Upper lobe of left lung (tissue), 4 donors: ENCODE measurements at regions not wholly inside any gene's neighbourhood (a gene's known extent, or its start where the extent isn't known, plus 50 kb on each side); places are given as distances from the start of the nearest gene placed in this dataset.

Source experiments
- CTCF ChIP-seq, 6 experiments: fragments of 450-650 bp in 4 of 6; fragments of 200-600 bp in 2 of 6; sonication (generic) in 2 of 6; IDR thresholded peaks; one replicate each; pipeline ENCODE4 v1.5.1; 2016 to 2019; ENCODE audit warnings: antibody characterized with exemption in 6 of 6
- EP300 ChIP-seq, 4 donors: sonication (generic); formaldehyde crosslinking; IDR thresholded peaks; one replicate each; pipeline ENCODE4 v1.5.1; 2017; ENCODE audit warnings: antibody characterized with exemption in 4 of 4, control low read depth in 2 of 4
- POLR2A ChIP-seq, 4 donors: fragments of 450-650 bp; IDR thresholded peaks; one replicate each; pipeline ENCODE4 v1.5.1; 2016 to 2017; ENCODE audit warnings: antibody characterized with exemption in 4 of 4, mild to moderate bottlenecking in 2 of 4
- POLR2AphosphoS5 ChIP-seq, 2 donors: sonication (generic); formaldehyde crosslinking; IDR thresholded peaks; one replicate each; pipeline ENCODE4 v1.5.1; 2017; ENCODE audit warnings: antibody characterized with exemption in 2 of 2

GRCh38 chr7:113812591-113813255 lies 106.1 kb downstream of the PPP1R3A start:
- TF ChIP-seq POLR2AphosphoS5 (IDR thresholded peaks at IDR 0.05) (no peak), CTCF (IDR thresholded peaks at IDR 0.05) (no peak), POLR2A (IDR thresholded peaks at IDR 0.05) (no peak), EP300 (IDR thresholded peaks at IDR 0.05) (no peak)
